Loucy (cell line): ENCODE measurements at regions not wholly inside any gene's neighbourhood (a gene's known extent, or its start where the extent isn't known, plus 50 kb on each side); places are given as distances from the start of the nearest gene placed in this dataset.

ENCODE experiments used
- H2AFZ ChIP-seq: fragments of 200-600 bp; sonication (generic); 2 replicates; pipeline ENCODE4 v1.6.0; 2016; ENCODE audit warnings: antibody characterized with exemption, mild to moderate bottlenecking, low read length, moderate library complexity
- H3F3A ChIP-seq: fragments of 200-600 bp; 2 replicates; pipeline ENCODE4 v1.6.0; 2016; ENCODE audit warnings: antibody characterized with exemption, low read depth, mild to moderate bottlenecking
- H3K27me3 ChIP-seq: fragments of 200-600 bp; sonication (generic); 2 replicates; pipeline ENCODE4 v1.6.1; 2014; ENCODE audit warnings: low read length, mild to moderate bottlenecking; ENCODE audit not compliant: insufficient read depth, poor library complexity, severe bottlenecking
- H3K36me3 ChIP-seq: fragments of 200-600 bp; sonication (generic); 2 replicates; pipeline ENCODE4 v1.6.1; 2016; ENCODE audit warnings: low read length; ENCODE audit not compliant: insufficient read depth
- H3K4me1 ChIP-seq: fragments of 200-600 bp; sonication (generic); 2 replicates; pipeline ENCODE4 v1.5.1; 2014; ENCODE audit warnings: low read length, mild to moderate bottlenecking; ENCODE audit not compliant: insufficient read depth, poor library complexity, severe bottlenecking
- H3K4me2 ChIP-seq: fragments of 200-600 bp; sonication (generic); 2 replicates; pipeline ENCODE4 v1.6.0; 2014; ENCODE audit warnings: antibody characterized with exemption, low read length, low read depth, mild to moderate bottlenecking; ENCODE audit not compliant: poor library complexity, severe bottlenecking
- H3K4me3 ChIP-seq: fragments of 200-600 bp; sonication (generic); 2 replicates; pipeline ENCODE4 v1.5.1; 2014; ENCODE audit warnings: low read length, mild to moderate bottlenecking, mixed read lengths; ENCODE audit not compliant: poor library complexity, severe bottlenecking
- H3K79me2 ChIP-seq: fragments of 200-600 bp; sonication (generic); 2 replicates; pipeline ENCODE4 v1.6.1; 2014; ENCODE audit warnings: low read length; ENCODE audit not compliant: insufficient read depth
- H3K9ac ChIP-seq: fragments of 200-600 bp; sonication (generic); 2 replicates; pipeline ENCODE4 v1.6.0; 2014; ENCODE audit warnings: mild to moderate bottlenecking, low read depth, low read length, moderate library complexity; ENCODE audit not compliant: poor library complexity, severe bottlenecking
- H3K9me2 ChIP-seq: fragments of 200-600 bp; sonication (generic); replicated peaks from 2 replicates; pipeline ENCODE4 v1.6.1; 2016; ENCODE audit warnings: low read depth, low read length, mixed read lengths
- H3K9me3 ChIP-seq: fragments of 200-600 bp; sonication (generic); 2 replicates; pipeline ENCODE4 v1.6.1; 2014; ENCODE audit warnings: mild to moderate bottlenecking, antibody characterized with exemption, low read length, low read depth; ENCODE audit not compliant: insufficient read depth
- H4K20me1 ChIP-seq: fragments of 200-600 bp; sonication (generic); 2 replicates; pipeline ENCODE4 v1.6.0; 2014; ENCODE audit warnings: antibody characterized with exemption, low read length, mild to moderate bottlenecking; ENCODE audit not compliant: insufficient read depth, poor library complexity, severe bottlenecking
- EZH2phosphoT487 ChIP-seq: fragments of 200-600 bp; IDR thresholded peaks from 2 replicates; pipeline ENCODE4 v1.6.1; 2018; ENCODE audit warnings: antibody characterized with exemption, mild to moderate bottlenecking, moderate library complexity, borderline replicate concordance
- TF ChIP-seq, protein P1 (sequence below): fragments of 200-600 bp; sonication (generic); conservative IDR thresholded peaks from 2 replicates; pipeline ENCODE4 v1.5.1; 2014; ENCODE audit warnings: mild to moderate bottlenecking, antibody characterized with exemption, low read length

DNA sequence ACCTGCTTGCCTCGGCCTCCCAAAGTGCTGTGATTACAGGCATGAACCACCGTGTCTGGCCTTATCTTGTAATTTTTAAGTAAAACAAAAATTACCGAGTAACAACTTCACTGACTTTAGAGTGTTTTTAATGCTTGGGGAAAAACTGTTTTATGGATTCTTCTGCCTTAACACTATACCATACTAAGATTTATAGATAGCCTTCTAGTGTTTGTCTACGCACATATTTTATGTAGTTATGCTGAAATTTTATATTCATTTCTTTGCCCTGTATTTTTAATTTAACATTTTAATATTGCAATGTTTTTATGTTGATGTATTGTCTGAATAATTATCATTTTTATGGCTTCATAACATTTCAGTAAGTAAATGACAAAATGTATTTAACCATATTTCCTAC lies 96.4 kb upstream of the FTMT start:
- no peaks in the 10 kb centered on the region for H3K4me1 ChIP-seq
- H2AFZ ChIP-seq: no peak overlapping the region
- H3K4me3 ChIP-seq: no peak overlapping the region
- TF ChIP-seq, protein P1, sequence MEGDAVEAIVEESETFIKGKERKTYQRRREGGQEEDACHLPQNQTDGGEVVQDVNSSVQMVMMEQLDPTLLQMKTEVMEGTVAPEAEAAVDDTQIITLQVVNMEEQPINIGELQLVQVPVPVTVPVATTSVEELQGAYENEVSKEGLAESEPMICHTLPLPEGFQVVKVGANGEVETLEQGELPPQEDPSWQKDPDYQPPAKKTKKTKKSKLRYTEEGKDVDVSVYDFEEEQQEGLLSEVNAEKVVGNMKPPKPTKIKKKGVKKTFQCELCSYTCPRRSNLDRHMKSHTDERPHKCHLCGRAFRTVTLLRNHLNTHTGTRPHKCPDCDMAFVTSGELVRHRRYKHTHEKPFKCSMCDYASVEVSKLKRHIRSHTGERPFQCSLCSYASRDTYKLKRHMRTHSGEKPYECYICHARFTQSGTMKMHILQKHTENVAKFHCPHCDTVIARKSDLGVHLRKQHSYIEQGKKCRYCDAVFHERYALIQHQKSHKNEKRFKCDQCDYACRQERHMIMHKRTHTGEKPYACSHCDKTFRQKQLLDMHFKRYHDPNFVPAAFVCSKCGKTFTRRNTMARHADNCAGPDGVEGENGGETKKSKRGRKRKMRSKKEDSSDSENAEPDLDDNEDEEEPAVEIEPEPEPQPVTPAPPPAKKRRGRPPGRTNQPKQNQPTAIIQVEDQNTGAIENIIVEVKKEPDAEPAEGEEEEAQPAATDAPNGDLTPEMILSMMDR: no peak
- no peak for TF ChIP-seq EZH2phosphoT487
- no peaks in the 10 kb centered on the region for H3F3A ChIP-seq
- H3K79me2 ChIP-seq: no peaks in the 10 kb centered on the region
- no peaks in the 10 kb centered on the region for H3K9me2 ChIP-seq
- H3K9ac ChIP-seq: no peak overlapping the region
- H4K20me1 ChIP-seq: no peaks in the 10 kb centered on the region
- H3K9me3 ChIP-seq: no peaks in the 10 kb centered on the region
- no peaks in the 10 kb centered on the region for H3K36me3 ChIP-seq
- H3K4me2 ChIP-seq: no peak overlapping the region
- H3K27me3 ChIP-seq: no peaks in the 10 kb centered on the region

DNA sequence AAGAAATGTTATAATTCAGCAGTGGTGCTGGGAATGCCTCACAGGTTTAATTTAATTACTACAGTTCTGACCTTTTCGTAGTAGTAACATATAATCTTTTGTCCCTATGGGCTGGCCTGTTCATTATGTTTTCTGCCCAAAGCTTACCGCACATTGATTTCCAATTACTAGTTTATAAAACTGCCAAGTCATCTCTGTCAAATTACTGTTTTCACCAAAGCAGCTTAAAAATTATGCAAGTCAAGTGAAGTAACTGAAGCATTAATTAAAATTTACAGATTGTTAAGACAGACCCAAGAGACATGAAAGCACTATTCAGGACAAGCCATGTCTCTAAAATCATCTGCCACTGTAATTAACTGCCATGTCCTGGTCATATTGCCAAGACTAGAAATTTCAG lies 93.9 kb upstream of the FTMT start:
- H3K4me1 ChIP-seq: no peaks in the 10 kb centered on the region
- H3K36me3 ChIP-seq: no peaks in the 10 kb centered on the region
- no peak overlapping the region for H3K4me3 ChIP-seq
- no peaks in the 10 kb centered on the region for H3K9me2 ChIP-seq
- no peak for TF ChIP-seq EZH2phosphoT487
- TF ChIP-seq, protein P1: no peak
- no peak overlapping the region for H3K4me2 ChIP-seq
- no peak overlapping the region for H2AFZ ChIP-seq
- no peaks in the 10 kb centered on the region for H3K27me3 ChIP-seq
- no peaks in the 10 kb centered on the region for H3K9me3 ChIP-seq
- H3K79me2 ChIP-seq: no peaks in the 10 kb centered on the region
- no peaks in the 10 kb centered on the region for H4K20me1 ChIP-seq
- H3K9ac ChIP-seq: no peak overlapping the region
- no peaks in the 10 kb centered on the region for H3F3A ChIP-seq

DNA sequence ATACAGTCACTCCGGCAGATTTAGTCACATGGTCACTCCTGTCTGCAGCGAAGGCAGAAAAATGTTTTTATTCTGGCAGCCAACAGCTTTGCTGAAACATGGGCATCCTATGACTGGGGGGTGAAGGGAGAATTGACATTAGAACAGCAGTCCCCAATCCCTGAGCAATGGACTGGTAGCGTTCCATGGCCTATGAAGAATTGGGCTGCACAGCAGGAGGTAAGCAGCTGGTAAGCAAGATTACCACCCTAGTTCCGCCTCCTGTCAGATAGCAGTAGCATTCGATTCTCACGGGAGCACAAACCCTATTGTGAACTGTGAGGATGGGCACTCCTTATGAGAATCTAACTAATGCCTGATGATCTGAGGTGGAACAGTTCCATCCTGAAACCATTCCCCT lies 93.1 kb upstream of the FTMT start:
- no peak overlapping the region for H2AFZ ChIP-seq
- no peaks in the 10 kb centered on the region for H3K36me3 ChIP-seq
- H3K4me1 ChIP-seq: no peaks in the 10 kb centered on the region
- H3K79me2 ChIP-seq: no peaks in the 10 kb centered on the region
- no peaks in the 10 kb centered on the region for H4K20me1 ChIP-seq
- H3K4me2 ChIP-seq: no peak overlapping the region
- H3K9me3 ChIP-seq: no peaks in the 10 kb centered on the region
- no peaks in the 10 kb centered on the region for H3K9me2 ChIP-seq
- no peak overlapping the region for H3K4me3 ChIP-seq
- H3K9ac ChIP-seq: no peak overlapping the region
- no peaks in the 10 kb centered on the region for H3F3A ChIP-seq
- TF ChIP-seq, protein P1: no peak
- TF ChIP-seq EZH2phosphoT487: no peak
- no peaks in the 10 kb centered on the region for H3K27me3 ChIP-seq
